NOMO-1 treated with DMSO at 0.1 percent for 48 hours (cell line): ENCODE measurements at regions not wholly inside any gene's neighbourhood (a gene's known extent, or its start where the extent isn't known, plus 50 kb on each side); places are given as distances from the start of the nearest gene placed in this dataset.
A peak's percentile ranks its signal among the peaks of the same experiment; 100 is the strongest.

Source experiments
- DNase-seq: peaks from one replicate; lab custom pipeline; 2025; ENCODE audit not compliant: unreplicated experiment; lab: John Stamatoyannopoulos, UW

GRCh38 chr3:44015170-44015569 is 226.5 kb upstream of the TOPAZ1 start:
- no peak for DNase-seq

GRCh38 chr3:44016818-44017217 is 224.9 kb upstream of the TOPAZ1 start:
- no peak for DNase-seq

GRCh38 chr3:44018926-44019325 is 222.8 kb upstream of the TOPAZ1 start:
- no peak for DNase-seq

- DNase-seq = no peak
These were observed 221.9 kb upstream of the TOPAZ1 start for GRCh38 chr3:44019736-44020135.

GRCh38 chr3:44020143-44020542 is 221.5 kb upstream of the TOPAZ1 start:
- DNase-seq = no peak

GRCh38 chr3:44021651-44022594 is 219.8 kb upstream of the TOPAZ1 start:
- no peak for DNase-seq

- DNase-seq = no peak
These were observed 217.6 kb upstream of the TOPAZ1 start for GRCh38 chr3:44023961-44024593.

GRCh38 chr3:44026220-44026865 is 215.3 kb upstream of the TOPAZ1 start:
- no peak for DNase-seq

GRCh38 chr3:44029100-44029499 is 212.6 kb upstream of the TOPAZ1 start:
- DNase-seq = no peak

- no peak for DNase-seq
These were observed 211.4 kb upstream of the TOPAZ1 start for GRCh38 chr3:44030285-44030684.

GRCh38 chr3:44030687-44031305 is 210.9 kb upstream of the TOPAZ1 start:
- no peak for DNase-seq

- DNase-seq = no peak
These were observed 210.0 kb upstream of the TOPAZ1 start for GRCh38 chr3:44031387-44032380.

GRCh38 chr3:44032487-44032886 is 209.2 kb upstream of the TOPAZ1 start:
- DNase-seq = no peak

- no peak for DNase-seq
These were observed 208.6 kb upstream of the TOPAZ1 start for GRCh38 chr3:44033123-44033522.

GRCh38 chr3:44036850-44037249 is 204.8 kb upstream of the TOPAZ1 start:
- DNase-seq = no peak

- no peak for DNase-seq
These were observed 202.7 kb upstream of the TOPAZ1 start for GRCh38 chr3:44039006-44039405.

GRCh38 chr3:44041726-44042125 is 200.0 kb upstream of the TOPAZ1 start:
- DNase-seq = no peak

- no peak for DNase-seq
These were observed 198.9 kb upstream of the TOPAZ1 start for GRCh38 chr3:44042772-44043171.

GRCh38 chr3:44045476-44046275 is 196.0 kb upstream of the TOPAZ1 start:
- peak; percentile 80 for DNase-seq
